ENCODE measurements at regions not wholly inside any gene's neighbourhood (a gene's known extent, or its start where the extent isn't known, plus 50 kb on each side); places are given as distances from the start of the nearest gene placed in this dataset.

GRCh38 chr10:88169037-88169319, 305.6 kb downstream of the PTEN start:
- DNase-seq (ENCODE audit: low read depth), result no peak

- no peak for DNase-seq (ENCODE audit: low read depth)
These were observed 307.2 kb downstream of the PTEN start for GRCh38 chr10:88170628-88171027.

GRCh38 chr10:88172159-88172558, 308.7 kb downstream of the PTEN start:
- DNase-seq (ENCODE audit: low read depth), result no peak

- DNase-seq (ENCODE audit: low read depth), result no peak
These were observed 311.0 kb downstream of the PTEN start for GRCh38 chr10:88174391-88174790.

- no peak for DNase-seq (ENCODE audit: low read depth)
These were observed 315.3 kb downstream of the PTEN start for GRCh38 chr10:88178758-88179157.

- DNase-seq (ENCODE audit: low read depth), result no peak
These were observed 316.4 kb downstream of the PTEN start for GRCh38 chr10:88179831-88180230.

- DNase-seq (ENCODE audit: low read depth), result no peak
These were observed 318.6 kb downstream of the PTEN start for GRCh38 chr10:88181902-88182600.

- DNase-seq (ENCODE audit: low read depth), result no peak
These were observed 319.1 kb downstream of the PTEN start for GRCh38 chr10:88182601-88182930.

- DNase-seq (ENCODE audit: low read depth), result no peak
These were observed 321.3 kb downstream of the PTEN start for GRCh38 chr10:88184543-88185297.

- DNase-seq (ENCODE audit: low read depth), result no peak
These were observed 322.4 kb downstream of the PTEN start for GRCh38 chr10:88185830-88186229.

GRCh38 chr10:88186335-88186734, 322.9 kb downstream of the PTEN start:
- DNase-seq (ENCODE audit: low read depth), result no peak

- DNase-seq (ENCODE audit: low read depth), result no peak
These were observed 324.0 kb downstream of the PTEN start for GRCh38 chr10:88187472-88187871.

- DNase-seq (ENCODE audit: low read depth), result no peak
These were observed 326.7 kb downstream of the PTEN start for GRCh38 chr10:88190123-88190522.

GRCh38 chr10:88190540-88191235, 327.3 kb downstream of the PTEN start:
- DNase-seq (ENCODE audit: low read depth), result no peak

- no peak for DNase-seq (ENCODE audit: low read depth)
These were observed 329.6 kb downstream of the PTEN start for GRCh38 chr10:88193018-88193417.

- peak; percentile 5 for DNase-seq (ENCODE audit: low read depth)
These were observed 330.8 kb downstream of the PTEN start for GRCh38 chr10:88194041-88194887.

GRCh38 chr10:88194961-88195367, 331.5 kb downstream of the PTEN start:
- DNase-seq (ENCODE audit: low read depth), result no peak

- DNase-seq (ENCODE audit: low read depth), result no peak
These were observed 332.4 kb downstream of the PTEN start for GRCh38 chr10:88195841-88196240.

GRCh38 chr10:88196291-88196690, 332.9 kb downstream of the PTEN start:
- no peak for DNase-seq (ENCODE audit: low read depth)

GRCh38 chr10:88198023-88198422, 334.6 kb downstream of the PTEN start:
- DNase-seq (ENCODE audit: low read depth), result no peak

- no peak for DNase-seq (ENCODE audit: low read depth)
These were observed 337.0 kb downstream of the PTEN start for GRCh38 chr10:88200312-88201032.

Measured in activated T-cell treated with anti-CD3 and anti-CD28 coated beads for 48 hours (primary cell).